Uterus (tissue), 3 donors: ENCODE measurements at regions not wholly inside any gene's neighbourhood (a gene's known extent, or its start where the extent isn't known, plus 50 kb on each side); places are given as distances from the start of the nearest gene placed in this dataset.

Source experiments
- DNase-seq, 2 donors: peaks; one replicate each; pipeline ENCODE4 v3.0.0-alpha.2; 2019 to 2020
- H3K27ac ChIP-seq, 2 donors: fragments of 200-600 bp; sonication (generic); 1 replicate in 1 of 2; 2 replicates in 1 of 2; pipeline ENCODE4 v1.5.1; 2016 to 2018
- H3K27me3 ChIP-seq, 2 donors: fragments of 200-600 bp; sonication (generic); one replicate each; pipeline ENCODE4 v1.5.1; 2018 to 2019; ENCODE audit warnings: control low read depth in 1 of 2
- H3K36me3 ChIP-seq, 2 donors: fragments of 200-600 bp; sonication (generic); one replicate each; pipeline ENCODE4 v1.5.1; 2019; ENCODE audit warnings: control low read depth in 1 of 2
- H3K4me1 ChIP-seq, 2 donors: fragments of 200-600 bp; sonication (generic); one replicate each; pipeline ENCODE4 v1.5.1; 2018 to 2019; ENCODE audit warnings: control low read depth in 1 of 2
- H3K4me3 ChIP-seq, 2 donors: fragments of 200-600 bp; sonication (generic); 1 replicate in 1 of 2; 2 replicates in 1 of 2; pipeline ENCODE4 v1.5.1; 2018 to 2019; ENCODE audit warnings: mild to moderate bottlenecking in 1 of 2
- H3K9me3 ChIP-seq, 2 donors: fragments of 200-600 bp; sonication (generic); one replicate each; pipeline ENCODE4 v1.5.1; 2019; ENCODE audit warnings: control low read depth in 1 of 2
- CTCF ChIP-seq, 4 experiments: fragments of 200-600 bp in 2 of 4; fragments of 450-650 bp in 2 of 4; sonication (generic) in 2 of 4; IDR thresholded peaks; one replicate each; pipeline ENCODE4 v1.5.1; 2016 to 2019; ENCODE audit warnings: antibody characterized with exemption in 4 of 4, mild to moderate bottlenecking in 2 of 4, moderate library complexity in 1 of 4
- POLR2A ChIP-seq, 2 donors: fragments of 450-650 bp; IDR thresholded peaks; one replicate each; pipeline ENCODE4 v1.6.1; 2016; ENCODE audit warnings: antibody characterized with exemption in 2 of 2, mild to moderate bottlenecking in 1 of 2, moderate library complexity in 1 of 2
- intact Hi-C: fragments of 100-400 bp; cut with DNase I; formaldehyde crosslinking; loops from one replicate; pipeline ENCODE4 v1.15.1; 2023; ENCODE audit warnings: low total_unique reads
- donor health status: DM: yes; HTN: yes; CAD: no.

DNA sequence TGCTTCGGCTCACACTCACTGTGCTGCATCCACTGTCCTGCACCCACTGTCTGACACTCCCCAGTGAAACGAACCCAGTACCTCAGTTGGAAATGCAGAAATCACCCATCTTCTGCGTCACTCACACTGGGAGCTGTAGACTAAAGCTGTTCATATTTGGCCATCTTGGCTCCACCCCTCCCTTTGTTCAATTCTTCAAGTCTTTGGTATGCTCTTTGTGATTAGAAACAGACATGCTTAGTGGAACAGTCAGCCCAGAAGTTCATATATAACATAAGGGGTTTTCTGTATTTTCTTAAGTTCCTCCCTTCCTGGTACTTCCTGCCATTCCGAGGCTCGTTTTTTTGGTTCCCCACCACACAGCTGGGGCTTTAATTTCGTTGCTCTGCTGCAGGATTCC, 398.5 kb upstream of the DYNLRB2 start:
- Histone ChIP-seq H3K27me3 (no peaks in the 10 kb centered on the region), H3K36me3 (no peaks in the 10 kb centered on the region), H3K27ac (no peak overlapping the region), H3K9me3 (no peaks in the 10 kb centered on the region), H3K4me3 (no peak overlapping the region), H3K4me1 (no peaks in the 10 kb centered on the region)
- TF ChIP-seq CTCF (IDR thresholded peaks at IDR 0.05) (no peak), POLR2A (IDR thresholded peaks at IDR 0.05) (no peak)
- DNase-seq = no peak
- intact Hi-C loops = no loop called here

DNA sequence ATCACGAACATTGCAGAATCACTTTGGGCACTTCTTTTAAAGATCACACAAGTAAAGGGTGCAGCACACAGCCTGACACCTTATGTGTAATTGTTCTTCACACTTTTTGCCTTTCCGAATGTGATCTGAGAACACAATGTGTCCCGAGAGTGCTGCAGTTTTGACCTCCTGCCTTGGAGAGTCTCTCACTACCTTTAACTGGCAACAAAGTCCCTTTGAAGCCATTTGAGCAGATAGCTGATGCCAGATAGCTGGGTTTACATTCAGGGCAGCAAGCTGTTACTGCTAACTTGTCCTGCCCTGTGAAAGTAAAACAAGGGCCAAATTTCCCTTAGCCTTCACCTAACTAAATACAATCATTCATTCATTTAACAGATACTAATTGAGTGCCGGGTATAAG, 411.0 kb upstream of the DYNLRB2 start:
- Histone ChIP-seq H3K36me3 (no peaks in the 10 kb centered on the region), H3K4me3 (no peak overlapping the region), H3K4me1 (no peaks in the 10 kb centered on the region), H3K9me3 (no peaks in the 10 kb centered on the region), H3K27me3 (no peaks in the 10 kb centered on the region), H3K27ac (no peak overlapping the region)
- no peak for DNase-seq
- intact Hi-C loops = no loop called here
- TF ChIP-seq POLR2A (IDR thresholded peaks at IDR 0.05) = no peak
- no peak for TF ChIP-seq CTCF (IDR thresholded peaks at IDR 0.05)

DNA sequence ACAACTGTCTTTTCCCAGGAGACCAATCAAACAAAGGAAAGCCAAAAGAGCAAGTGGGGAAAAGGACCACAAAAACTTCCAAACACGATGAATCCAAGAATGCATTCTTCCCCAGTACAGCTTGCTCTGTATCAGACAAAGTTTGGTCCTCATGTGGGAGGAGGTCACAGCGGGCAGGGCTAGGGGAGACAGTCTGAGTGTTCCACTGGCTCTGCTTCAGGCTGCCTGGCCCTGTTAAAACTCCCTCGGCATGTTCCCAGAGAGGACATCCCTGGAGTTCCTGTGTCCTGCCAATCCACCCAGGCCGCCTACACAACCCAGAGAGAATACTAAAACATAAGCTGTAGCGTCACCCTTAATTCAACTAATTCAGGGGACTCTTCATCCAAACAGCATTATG, 415.1 kb upstream of the DYNLRB2 start:
- H3K27ac ChIP-seq = no peak overlapping the region
- DNase-seq = peak in 1 of 2 donors; percentile 44

DNA sequence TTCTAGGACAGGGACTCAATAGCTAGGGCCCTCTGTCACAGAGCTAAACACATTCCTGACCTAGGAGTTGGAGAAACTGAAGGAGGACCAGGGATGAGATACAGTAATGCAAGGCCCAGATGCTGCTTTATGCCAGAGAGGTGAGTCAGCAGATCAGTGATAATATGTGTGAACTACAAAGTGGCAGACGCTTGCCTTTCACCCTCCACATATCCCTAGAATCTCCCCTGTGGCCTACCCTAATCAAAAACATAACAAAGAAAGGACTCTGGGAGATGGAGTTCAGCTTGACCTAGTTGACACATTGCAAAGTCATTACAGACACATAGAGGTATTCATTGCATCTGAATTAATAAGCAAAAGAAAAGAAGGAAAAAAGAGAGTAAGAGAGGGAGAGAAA, 417.6 kb upstream of the DYNLRB2 start:
- no peak overlapping the region for H3K4me3 ChIP-seq
- no peaks in the 10 kb centered on the region for H3K9me3 ChIP-seq
- no peak overlapping the region for H3K27ac ChIP-seq
- TF ChIP-seq CTCF (IDR thresholded peaks at IDR 0.05) (no peak), POLR2A (IDR thresholded peaks at IDR 0.05) (no peak)
- no peak for DNase-seq
- intact Hi-C loops = no loop called here
- H3K4me1 ChIP-seq = no peaks in the 10 kb centered on the region
- no peaks in the 10 kb centered on the region for H3K27me3 ChIP-seq
- no peaks in the 10 kb centered on the region for H3K36me3 ChIP-seq

More for the DNA sequence above, 415.1 kb upstream of the DYNLRB2 start:
- Histone ChIP-seq H3K4me3 (no peak overlapping the region), H3K27me3 (no peaks in the 10 kb centered on the region), H3K4me1 (no peaks in the 10 kb centered on the region), H3K36me3 (no peaks in the 10 kb centered on the region), H3K9me3 (no peaks in the 10 kb centered on the region)
- no peak for TF ChIP-seq POLR2A (IDR thresholded peaks at IDR 0.05)
- no peak for TF ChIP-seq CTCF (IDR thresholded peaks at IDR 0.05)
- intact Hi-C loops = no loop called here

DNA sequence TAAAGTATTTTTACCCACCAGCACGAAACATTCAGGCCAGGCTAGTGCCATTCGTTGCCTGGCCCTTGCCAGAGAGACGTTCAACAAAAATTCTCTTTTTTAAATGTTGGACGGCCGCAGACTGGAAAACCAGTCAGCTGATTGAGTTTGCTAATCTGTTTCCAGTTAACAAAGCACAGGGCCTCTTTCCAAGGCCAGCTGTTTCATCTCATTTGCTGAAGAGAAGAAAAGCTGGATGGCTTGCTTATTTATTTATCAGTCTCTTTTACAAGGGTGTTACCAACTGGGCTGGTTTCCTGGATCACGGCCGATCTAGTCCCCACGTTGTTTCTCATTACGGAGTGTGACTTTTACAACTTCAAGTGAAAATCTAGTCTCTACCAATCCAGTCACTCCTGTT, 418.7 kb upstream of the DYNLRB2 start:
- TF ChIP-seq POLR2A (IDR thresholded peaks at IDR 0.05) = no peak
- no peak for TF ChIP-seq CTCF (IDR thresholded peaks at IDR 0.05)
- Histone ChIP-seq H3K4me1 (no peaks in the 10 kb centered on the region), H3K36me3 (no peaks in the 10 kb centered on the region), H3K9me3 (no peaks in the 10 kb centered on the region), H3K4me3 (no peak overlapping the region), H3K27me3 (no peaks in the 10 kb centered on the region), H3K27ac (peak overlapping the region; percentile 13 to 28)
- peak; percentile 70 to 82 for DNase-seq
- intact Hi-C loops = no loop called here
